ENCODE measurements at regions not wholly inside any gene's neighbourhood (a gene's known extent, or its start where the extent isn't known, plus 50 kb on each side); places are given as distances from the start of the nearest gene placed in this dataset.

- H3K36me3 Mint-ChIP-seq (ENCODE audit: low read depth), result no peaks in the 10 kb centered on the region
- H3K27ac Mint-ChIP-seq, result no peak overlapping the region
- H3K9me3 Mint-ChIP-seq, result peaks cover 8% of the 10 kb centered on the region
- no peaks in the 10 kb centered on the region for H3K27me3 Mint-ChIP-seq
- no peak overlapping the region for H3K4me3 Mint-ChIP-seq
- H3K4me1 Mint-ChIP-seq (ENCODE audit: low read depth), result no peaks in the 10 kb centered on the region
- intact Hi-C loops (cut with micrococcal nuclease), result no loop called here
These were observed 322.3 kb downstream of the RMST start for GRCh38 chr12:97784904-97785303.

- no peak overlapping the region for H3K27ac Mint-ChIP-seq
- no peaks in the 10 kb centered on the region for H3K36me3 Mint-ChIP-seq (ENCODE audit: low read depth)
- no peak overlapping the region for H3K4me3 Mint-ChIP-seq
- H3K9me3 Mint-ChIP-seq, result peaks cover 33% of the 10 kb centered on the region
- no peaks in the 10 kb centered on the region for H3K4me1 Mint-ChIP-seq (ENCODE audit: low read depth)
- no peaks in the 10 kb centered on the region for H3K27me3 Mint-ChIP-seq
- intact Hi-C loops (cut with micrococcal nuclease), result no loop called here
These were observed 327.7 kb downstream of the RMST start for GRCh38 chr12:97790281-97790680.

- no peak overlapping the region for H3K4me3 Mint-ChIP-seq
- no peaks in the 10 kb centered on the region for H3K27me3 Mint-ChIP-seq
- intact Hi-C loops (cut with micrococcal nuclease), result no loop called here
- H3K9me3 Mint-ChIP-seq, result peaks cover 46% of the 10 kb centered on the region
- no peaks in the 10 kb centered on the region for H3K36me3 Mint-ChIP-seq (ENCODE audit: low read depth)
- no peaks in the 10 kb centered on the region for H3K4me1 Mint-ChIP-seq (ENCODE audit: low read depth)
- H3K27ac Mint-ChIP-seq, result no peak overlapping the region
These were observed 334.9 kb downstream of the RMST start for GRCh38 chr12:97797473-97797872.

DNA sequence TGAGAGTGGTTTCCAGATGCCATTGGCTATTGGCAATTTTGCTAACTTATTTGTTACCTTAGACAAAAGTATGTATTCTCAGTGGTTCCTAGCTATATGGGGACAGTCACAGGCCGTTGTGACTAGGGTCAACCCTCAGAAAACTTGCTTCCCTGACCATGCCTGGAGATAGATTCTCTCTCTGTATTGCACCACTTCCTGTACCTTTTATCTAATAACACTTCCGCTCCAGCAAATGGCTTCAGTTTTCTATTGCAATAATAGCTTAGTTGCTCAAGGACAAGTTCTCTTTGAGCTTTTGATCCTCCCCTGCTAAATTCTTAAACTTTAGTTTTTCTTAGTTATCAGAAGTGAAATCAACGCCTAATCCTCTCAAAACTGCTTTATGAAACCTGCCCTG, 338.0 kb downstream of the RMST start:
- Mint-ChIP-seq H3K4me1 (ENCODE audit: low read depth) (no peaks in the 10 kb centered on the region), H3K36me3 (ENCODE audit: low read depth) (no peaks in the 10 kb centered on the region), H3K4me3 (no peak overlapping the region), H3K27me3 (no peaks in the 10 kb centered on the region), H3K27ac (no peak overlapping the region), H3K9me3 (peaks cover 32% of the 10 kb centered on the region)
- intact Hi-C loops (cut with micrococcal nuclease), result no loop called here

DNA sequence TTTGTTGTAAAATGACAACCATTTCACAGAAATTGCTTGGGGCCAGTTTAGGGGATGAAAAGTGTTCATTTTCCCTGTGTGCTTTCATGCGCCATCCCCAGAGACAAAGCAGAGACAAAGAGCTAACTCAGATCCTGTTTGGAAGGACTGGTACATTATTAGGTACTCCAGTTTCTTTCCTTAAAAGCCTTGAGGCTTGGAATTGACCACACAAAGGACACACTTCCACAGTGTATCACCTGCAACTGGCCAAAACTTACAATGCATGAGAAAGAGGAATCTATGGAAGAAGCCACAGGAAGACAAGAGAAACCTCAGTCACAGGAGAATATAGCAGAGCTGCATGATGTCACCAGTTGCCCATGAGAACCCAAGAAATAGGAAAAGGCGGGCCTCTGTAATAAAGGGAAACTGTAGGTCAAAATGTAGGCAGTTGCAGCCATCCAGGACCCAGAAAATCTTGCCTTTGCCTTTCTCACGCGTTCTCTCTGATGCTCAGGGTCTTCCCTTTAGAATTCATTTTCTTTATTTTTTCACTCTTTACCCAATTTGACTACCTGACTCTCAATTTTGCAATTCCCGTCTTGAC, 339.0 kb downstream of the RMST start:
- intact Hi-C loops (cut with micrococcal nuclease), result no loop called here
- H3K27me3 Mint-ChIP-seq, result no peaks in the 10 kb centered on the region

GRCh38 chr12:97805146-97805545, 342.5 kb downstream of the RMST start:
- Mint-ChIP-seq H3K27me3 (no peaks in the 10 kb centered on the region), H3K4me3 (no peak overlapping the region), H3K27ac (no peak overlapping the region), H3K9me3 (peaks cover 19% of the 10 kb centered on the region), H3K36me3 (ENCODE audit: low read depth) (no peaks in the 10 kb centered on the region), H3K4me1 (ENCODE audit: low read depth) (no peaks in the 10 kb centered on the region)
- intact Hi-C loops (cut with micrococcal nuclease), result no loop called here

More for the DNA sequence above, 339.0 kb downstream of the RMST start:
- Mint-ChIP-seq H3K4me1 (ENCODE audit: low read depth) (no peaks in the 10 kb centered on the region), H3K9me3 (peaks cover 27% of the 10 kb centered on the region), H3K4me3 (no peak overlapping the region), H3K27ac (no peak overlapping the region), H3K36me3 (ENCODE audit: low read depth) (no peaks in the 10 kb centered on the region)

DNA sequence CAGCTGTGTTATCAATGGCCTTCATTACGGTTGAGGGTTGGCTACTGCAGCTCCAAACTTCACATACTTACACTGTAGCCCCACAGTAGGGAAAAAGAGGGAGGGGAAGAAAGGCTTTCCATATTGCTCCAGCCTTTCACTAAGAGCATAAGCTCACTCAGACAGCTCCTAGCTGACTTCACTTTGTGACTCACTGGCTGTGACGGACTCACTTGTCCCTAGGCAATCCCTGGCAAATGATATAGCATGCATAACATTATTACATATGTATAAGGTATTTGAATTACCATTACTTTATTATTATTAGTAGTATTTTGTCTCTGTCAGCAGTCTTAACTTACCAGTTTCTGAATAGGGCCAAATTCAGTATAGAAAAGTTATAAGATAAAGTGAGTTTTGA, 350.7 kb downstream of the RMST start:
- no peak overlapping the region for H3K4me3 Mint-ChIP-seq
- intact Hi-C loops (cut with micrococcal nuclease), result no loop called here
- H3K27ac Mint-ChIP-seq, result no peak overlapping the region
- H3K27me3 Mint-ChIP-seq, result no peaks in the 10 kb centered on the region
- H3K36me3 Mint-ChIP-seq (ENCODE audit: low read depth), result no peaks in the 10 kb centered on the region
- no peaks in the 10 kb centered on the region for H3K9me3 Mint-ChIP-seq
- no peaks in the 10 kb centered on the region for H3K4me1 Mint-ChIP-seq (ENCODE audit: low read depth)

DNA sequence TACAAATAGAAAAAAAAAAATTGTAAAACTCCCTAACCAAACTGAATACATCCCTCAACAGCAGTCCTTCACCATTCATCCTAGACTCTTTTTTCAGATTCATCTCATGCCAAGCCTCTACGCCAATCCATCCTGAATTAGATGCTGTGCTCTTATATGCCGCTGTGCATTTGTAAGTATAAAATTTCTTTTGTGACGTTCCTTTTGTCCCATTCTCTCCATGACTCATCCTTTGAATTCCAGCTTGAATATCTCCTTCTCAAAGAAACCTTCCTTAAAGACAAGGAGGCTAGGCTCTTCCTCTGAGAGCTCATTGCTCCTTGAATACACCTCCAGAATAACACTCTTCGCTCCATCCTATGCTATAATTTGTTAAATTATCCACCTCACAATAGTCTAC, 359.2 kb downstream of the RMST start:
- Mint-ChIP-seq H3K4me3 (no peak overlapping the region), H3K27ac (no peak overlapping the region), H3K36me3 (ENCODE audit: low read depth) (no peaks in the 10 kb centered on the region), H3K4me1 (ENCODE audit: low read depth) (no peaks in the 10 kb centered on the region), H3K9me3 (no peaks in the 10 kb centered on the region), H3K27me3 (no peaks in the 10 kb centered on the region)
- intact Hi-C loops (cut with micrococcal nuclease), result no loop called here

DNA sequence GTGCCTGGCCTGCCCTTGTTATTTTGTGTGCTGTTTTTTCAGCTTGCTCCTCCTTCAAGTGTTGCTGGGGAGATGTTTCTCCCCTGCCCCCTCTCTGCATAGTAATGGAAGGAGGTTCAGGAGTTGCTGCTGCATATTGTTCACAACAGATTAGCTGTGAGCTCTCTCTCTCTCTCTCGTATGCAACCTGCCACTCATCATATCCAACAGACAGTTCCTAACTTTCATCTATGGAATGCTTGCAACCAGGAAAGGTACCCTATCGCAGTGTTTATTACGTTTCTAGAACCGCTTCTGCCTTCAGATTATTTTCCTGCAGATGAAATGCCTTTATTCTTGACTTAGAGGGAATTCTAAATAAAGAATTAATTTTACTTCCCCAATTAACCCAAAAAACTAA, 372.9 kb downstream of the RMST start:
- Mint-ChIP-seq H3K36me3 (ENCODE audit: low read depth) (no peaks in the 10 kb centered on the region), H3K9me3 (peaks cover 5% of the 10 kb centered on the region), H3K27me3 (no peaks in the 10 kb centered on the region), H3K4me3 (no peak overlapping the region), H3K4me1 (ENCODE audit: low read depth) (no peaks in the 10 kb centered on the region), H3K27ac (no peak overlapping the region)
- intact Hi-C loops (cut with micrococcal nuclease), result no loop called here

- H3K36me3 Mint-ChIP-seq (ENCODE audit: low read depth), result no peaks in the 10 kb centered on the region
- H3K4me1 Mint-ChIP-seq (ENCODE audit: low read depth), result no peaks in the 10 kb centered on the region
- H3K27ac Mint-ChIP-seq, result no peak overlapping the region
- H3K9me3 Mint-ChIP-seq, result no peaks in the 10 kb centered on the region
- no peaks in the 10 kb centered on the region for H3K27me3 Mint-ChIP-seq
- no peak overlapping the region for H3K4me3 Mint-ChIP-seq
- intact Hi-C loops (cut with micrococcal nuclease), result no loop called here
These were observed 374.8 kb downstream of the RMST start for GRCh38 chr12:97837401-97837800.

DNA sequence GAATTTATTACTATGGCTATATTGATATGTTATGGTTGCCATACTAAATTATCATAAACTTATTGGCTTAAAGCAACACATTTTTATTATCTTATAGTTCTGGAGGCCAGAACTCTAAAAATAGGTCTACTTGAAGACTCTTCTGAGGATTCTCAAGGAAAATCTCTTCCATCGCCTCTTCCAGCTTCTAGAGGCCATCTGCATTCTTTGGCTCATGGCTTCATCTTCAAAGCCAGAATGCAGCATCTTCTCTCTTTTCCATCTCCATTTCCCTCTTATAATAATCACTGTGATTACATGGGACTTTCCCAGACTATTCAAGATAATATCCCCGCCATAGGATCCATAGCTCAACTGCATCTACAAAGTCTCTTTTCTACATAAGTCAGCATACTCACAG, 385.4 kb downstream of the RMST start:
- no peaks in the 10 kb centered on the region for H3K9me3 Mint-ChIP-seq
- intact Hi-C loops (cut with micrococcal nuclease), result no loop called here
- no peak overlapping the region for H3K27ac Mint-ChIP-seq
- no peaks in the 10 kb centered on the region for H3K27me3 Mint-ChIP-seq
- no peak overlapping the region for H3K4me3 Mint-ChIP-seq
- H3K36me3 Mint-ChIP-seq (ENCODE audit: low read depth), result no peaks in the 10 kb centered on the region
- no peaks in the 10 kb centered on the region for H3K4me1 Mint-ChIP-seq (ENCODE audit: low read depth)

DNA sequence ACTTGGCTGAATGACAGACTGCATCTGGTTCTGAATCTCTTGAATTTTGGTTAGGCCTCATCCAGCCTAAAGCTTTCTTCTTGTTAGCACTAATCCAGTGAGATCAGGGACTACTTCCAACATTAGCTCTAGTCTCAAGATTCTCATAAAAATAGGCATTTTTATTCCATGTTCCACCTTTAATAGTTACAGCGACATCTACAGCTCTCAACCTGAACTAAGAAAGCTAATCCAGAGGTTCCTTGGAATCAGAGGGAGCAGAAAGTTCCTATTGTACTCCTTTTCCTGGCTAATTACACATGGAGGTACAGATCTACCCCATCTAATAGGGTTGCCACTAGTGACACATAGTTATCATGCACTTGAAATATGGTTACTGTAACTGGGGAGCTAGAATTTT, 391.9 kb downstream of the RMST start:
- no peaks in the 10 kb centered on the region for H3K4me1 Mint-ChIP-seq (ENCODE audit: low read depth)
- H3K27me3 Mint-ChIP-seq, result no peaks in the 10 kb centered on the region
- intact Hi-C loops (cut with micrococcal nuclease), result no loop called here
- H3K36me3 Mint-ChIP-seq (ENCODE audit: low read depth), result no peaks in the 10 kb centered on the region
- no peak overlapping the region for H3K27ac Mint-ChIP-seq
- no peak overlapping the region for H3K4me3 Mint-ChIP-seq
- H3K9me3 Mint-ChIP-seq, result no peaks in the 10 kb centered on the region

GRCh38 chr12:97862072-97862471, 399.5 kb downstream of the RMST start:
- Mint-ChIP-seq H3K4me3 (no peak overlapping the region), H3K27me3 (no peaks in the 10 kb centered on the region), H3K27ac (no peak overlapping the region), H3K4me1 (ENCODE audit: low read depth) (no peaks in the 10 kb centered on the region), H3K9me3 (peaks cover 29% of the 10 kb centered on the region), H3K36me3 (ENCODE audit: low read depth) (no peaks in the 10 kb centered on the region)
- intact Hi-C loops (cut with micrococcal nuclease), result no loop called here

- no peaks in the 10 kb centered on the region for H3K27me3 Mint-ChIP-seq
- intact Hi-C loops (cut with micrococcal nuclease), result no loop called here
- peaks cover 23% of the 10 kb centered on the region for H3K9me3 Mint-ChIP-seq
- H3K27ac Mint-ChIP-seq, result no peak overlapping the region
- H3K36me3 Mint-ChIP-seq (ENCODE audit: low read depth), result no peaks in the 10 kb centered on the region
- H3K4me1 Mint-ChIP-seq (ENCODE audit: low read depth), result no peaks in the 10 kb centered on the region
- no peak overlapping the region for H3K4me3 Mint-ChIP-seq
These were observed 412.5 kb downstream of the RMST start for GRCh38 chr12:97875064-97875463.

- intact Hi-C loops (cut with micrococcal nuclease), result no loop called here
- no peaks in the 10 kb centered on the region for H3K36me3 Mint-ChIP-seq (ENCODE audit: low read depth)
- H3K27me3 Mint-ChIP-seq, result no peaks in the 10 kb centered on the region
- peaks cover 24% of the 10 kb centered on the region for H3K9me3 Mint-ChIP-seq
- no peak overlapping the region for H3K4me3 Mint-ChIP-seq
- no peaks in the 10 kb centered on the region for H3K4me1 Mint-ChIP-seq (ENCODE audit: low read depth)
- H3K27ac Mint-ChIP-seq, result no peak overlapping the region
These were observed 414.2 kb downstream of the RMST start for GRCh38 chr12:97876780-97877179.

Data from dendritic cell treated with granulocyte-macrophage colony-stimulating factor and Interleukin-4, amounts not matched to agents 40 ng/mL and 50 ng/mL, for 4 days (primary cell).